ENCODE measurements at regions not wholly inside any gene's neighbourhood (a gene's known extent, or its start where the extent isn't known, plus 50 kb on each side); places are given as distances from the start of the nearest gene placed in this dataset.

DNA sequence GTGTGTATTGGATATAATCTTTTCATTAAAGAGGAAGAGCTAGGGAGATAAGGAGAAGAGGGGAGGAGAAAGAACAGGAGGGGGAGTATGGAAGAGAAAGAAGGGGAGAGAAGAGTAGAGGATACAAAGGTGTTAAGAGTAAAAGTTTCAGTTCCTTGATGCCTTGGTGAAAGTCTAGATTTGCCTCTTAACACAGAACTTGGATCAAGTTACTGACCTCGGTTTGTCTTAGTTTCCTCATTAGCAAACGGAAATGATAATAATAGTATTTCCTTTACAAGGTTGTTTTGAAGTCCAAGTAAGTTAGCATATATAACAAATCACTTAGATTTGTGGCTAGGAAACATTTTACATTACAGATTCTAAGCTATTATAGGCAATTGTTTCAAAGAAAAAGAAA lies 287.1 kb downstream of the PPARGC1A start:
- Histone ChIP-seq H3K9me3 (ENCODE audit: low read length) (no peaks in the 10 kb centered on the region), H3K36me3 (replicated peaks in 1 of 2; ENCODE audit: control insufficient read depth in 1 of 2, insufficient read depth in 2 of 2, low read length in 2 of 2) (no peaks in the 10 kb centered on the region), H3K9ac (ENCODE audit: insufficient read depth, low read depth, low read length) (no peak overlapping the region), H3K27ac (ENCODE audit: extremely low read length, insufficient read depth, low read length) (no peak overlapping the region), H3K27me3 (ENCODE audit: control insufficient read depth in 1 of 2, insufficient read depth in 2 of 2, low read length in 2 of 2) (no peaks in the 10 kb centered on the region), H3K4me1 (ENCODE audit: insufficient read depth, low read length) (no peaks in the 10 kb centered on the region), H3K4me3 (replicated peaks in 1 of 3; ENCODE audit: insufficient read depth in 1 of 3, low read depth in 2 of 3, low read length in 3 of 3) (no peak overlapping the region), H3K79me2 (ENCODE audit: insufficient read depth, low read length) (no peaks in the 10 kb centered on the region), H4K20me1 (ENCODE audit: insufficient read depth, low read length) (no peaks in the 10 kb centered on the region), H2AFZ (ENCODE audit: low read length) (no peak overlapping the region), H3K4me2 (ENCODE audit: low read depth, low read length) (no peak overlapping the region)
- no TSS peak for BruUV-seq (replicated peaks)
- intact Hi-C loops (cut with micrococcal nuclease; ENCODE audit: unreplicated experiment): no loop called here
- CTCF ChIA-PET (ENCODE audit: low intra/inter-chr PET ratio, low total read pairs): no interaction called here
- ATAC-seq: no peak
- FAIRE-seq: no peak
- 8% methylated on average over 2 of the region's 2 CpGs for WGBS (ENCODE audit: low lambda C conversion rate)
- DNase-seq (ENCODE audit: low spot score): no peak
- in situ Hi-C loops (cut with HindIII; ENCODE audit: extremely low pct_ligation_motif_present, low pct_unique_long_range_greater_than_20kb): no loop called here
- POLR2A ChIA-PET: no interaction called here
- no peak for TF ChIP-seq TBL1XR1 (IDR thresholded peaks at IDR 0.05; ENCODE audit: borderline replicate concordance, low read length, partially characterized antibody)

DNA sequence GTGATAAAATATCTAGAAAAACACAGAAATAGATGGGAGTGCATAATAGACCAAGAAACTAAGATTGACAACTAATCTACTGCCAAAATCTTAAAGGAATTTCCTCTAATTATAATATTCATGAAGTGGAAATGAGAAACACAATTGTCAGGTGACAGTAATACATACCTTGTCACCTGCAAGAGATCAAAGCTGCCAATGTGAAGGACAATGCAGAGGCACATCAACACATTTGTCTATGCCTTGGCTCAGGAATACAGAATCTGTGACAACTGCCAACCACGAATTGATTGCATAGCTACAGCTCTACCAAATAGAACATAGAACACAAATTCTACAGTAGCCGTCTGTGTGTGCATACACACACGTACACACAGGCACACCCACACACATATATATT lies 295.7 kb downstream of the PPARGC1A start:
- H3K9me3 ChIP-seq (ENCODE audit: low read length): peaks cover 6% of the 10 kb centered on the region; the same call in 1 of the 2 replicates
- no peaks in the 10 kb centered on the region for H3K4me1 ChIP-seq (ENCODE audit: insufficient read depth, low read length)
- no peak for DNase-seq (ENCODE audit: low spot score)
- in situ Hi-C loops (cut with HindIII; ENCODE audit: extremely low pct_ligation_motif_present, low pct_unique_long_range_greater_than_20kb): no loop called here
- no peaks in the 10 kb centered on the region for H3K36me3 ChIP-seq (replicated peaks in 1 of 2; ENCODE audit: control insufficient read depth in 1 of 2, insufficient read depth in 2 of 2, low read length in 2 of 2)
- no peak overlapping the region for H2AFZ ChIP-seq (ENCODE audit: low read length)
- no peaks in the 10 kb centered on the region for H3K27me3 ChIP-seq (ENCODE audit: control insufficient read depth in 1 of 2, insufficient read depth in 2 of 2, low read length in 2 of 2)
- ChIA-PET POLR2A (no interaction called here), CTCF (ENCODE audit: low intra/inter-chr PET ratio, low total read pairs) (no interaction called here)
- TF ChIP-seq, protein P1, sequence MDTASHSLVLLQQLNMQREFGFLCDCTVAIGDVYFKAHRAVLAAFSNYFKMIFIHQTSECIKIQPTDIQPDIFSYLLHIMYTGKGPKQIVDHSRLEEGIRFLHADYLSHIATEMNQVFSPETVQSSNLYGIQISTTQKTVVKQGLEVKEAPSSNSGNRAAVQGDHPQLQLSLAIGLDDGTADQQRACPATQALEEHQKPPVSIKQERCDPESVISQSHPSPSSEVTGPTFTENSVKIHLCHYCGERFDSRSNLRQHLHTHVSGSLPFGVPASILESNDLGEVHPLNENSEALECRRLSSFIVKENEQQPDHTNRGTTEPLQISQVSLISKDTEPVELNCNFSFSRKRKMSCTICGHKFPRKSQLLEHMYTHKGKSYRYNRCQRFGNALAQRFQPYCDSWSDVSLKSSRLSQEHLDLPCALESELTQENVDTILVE (CRISPR knock-in tag; IDR thresholded peaks at IDR 0.05): no peak
- TF ChIP-seq ZFP36 (IDR thresholded peaks at IDR 0.05; ENCODE audit: borderline replicate concordance, low read depth, low read length, partially characterized antibody) (no peak), ZNF232 (CRISPR knock-in tag; IDR thresholded peaks at IDR 0.05; ENCODE audit: borderline replicate concordance) (no peak), CHCHD3 (CRISPR knock-in tag; IDR thresholded peaks at IDR 0.05) (no peak)
- TF ChIP-seq, protein P2, sequence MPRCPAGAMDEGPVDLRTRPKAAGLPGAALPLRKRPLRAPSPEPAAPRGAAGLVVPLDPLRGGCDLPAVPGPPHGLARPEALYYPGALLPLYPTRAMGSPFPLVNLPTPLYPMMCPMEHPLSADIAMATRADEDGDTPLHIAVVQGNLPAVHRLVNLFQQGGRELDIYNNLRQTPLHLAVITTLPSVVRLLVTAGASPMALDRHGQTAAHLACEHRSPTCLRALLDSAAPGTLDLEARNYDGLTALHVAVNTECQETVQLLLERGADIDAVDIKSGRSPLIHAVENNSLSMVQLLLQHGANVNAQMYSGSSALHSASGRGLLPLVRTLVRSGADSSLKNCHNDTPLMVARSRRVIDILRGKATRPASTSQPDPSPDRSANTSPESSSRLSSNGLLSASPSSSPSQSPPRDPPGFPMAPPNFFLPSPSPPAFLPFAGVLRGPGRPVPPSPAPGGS (CRISPR knock-in tag; IDR thresholded peaks at IDR 0.05): no peak
- H3K4me3 ChIP-seq (replicated peaks in 1 of 3; ENCODE audit: insufficient read depth in 1 of 3, low read depth in 2 of 3, low read length in 3 of 3): no peak overlapping the region
- intact Hi-C loops (cut with micrococcal nuclease; ENCODE audit: unreplicated experiment): no loop called here
- H4K20me1 ChIP-seq (ENCODE audit: insufficient read depth, low read length): no peaks in the 10 kb centered on the region
- no peak for FAIRE-seq
- no TSS peak for BruUV-seq (replicated peaks)
- ATAC-seq: no peak
- H3K79me2 ChIP-seq (ENCODE audit: insufficient read depth, low read length): no peaks in the 10 kb centered on the region
- WGBS (ENCODE audit: low lambda C conversion rate): 0% methylated on average over 3 of the region's 3 CpGs
- no peak overlapping the region for H3K27ac ChIP-seq (ENCODE audit: extremely low read length, insufficient read depth, low read length)
- H3K9ac ChIP-seq (ENCODE audit: insufficient read depth, low read depth, low read length): no peak overlapping the region
- H3K4me2 ChIP-seq (ENCODE audit: low read depth, low read length): no peak overlapping the region

Measured in HepG2 (cell line).